Subcutaneous abdominal adipose tissue (tissue), 5 donors: ENCODE measurements at regions not wholly inside any gene's neighbourhood (a gene's known extent, or its start where the extent isn't known, plus 50 kb on each side); places are given as distances from the start of the nearest gene placed in this dataset.
"Not testable (repeated sequence)": the region's sequence is repeated elsewhere in the genome, so short reads cannot be mapped to it uniquely, and the experiment has no call there.

Source experiments
- H3K27ac ChIP-seq: one replicate; pipeline ENCODE4 v1.7.0; 2013; ENCODE audit warnings: low read depth, mild to moderate bottlenecking, inconsistent platforms, low read length, moderate library complexity
- H3K27me3 ChIP-seq, 5 donors: one replicate each; pipeline ENCODE4 v1.7.0; 2013; ENCODE audit warnings: low read length in 5 of 5, inconsistent platforms in 1 of 5; ENCODE audit not compliant: control insufficient read depth in 5 of 5, insufficient read depth in 4 of 5
- H3K36me3 ChIP-seq, 5 donors: one replicate each; pipeline ENCODE4 v1.7.0; 2013; ENCODE audit warnings: low read length in 5 of 5; ENCODE audit not compliant: control insufficient read depth in 5 of 5, insufficient read depth in 5 of 5
- H3K4me1 ChIP-seq, 5 donors: one replicate each; pipeline ENCODE4 v1.7.0; 2013; ENCODE audit warnings: low read length in 5 of 5, mild to moderate bottlenecking in 3 of 5, moderate library complexity in 1 of 5; ENCODE audit not compliant: control insufficient read depth in 5 of 5, insufficient read depth in 5 of 5
- H3K4me3 ChIP-seq, 5 donors: one replicate each; pipeline ENCODE4 v1.7.0; 2013; ENCODE audit warnings: low read length in 5 of 5, low read depth in 1 of 5
- H3K9ac ChIP-seq, 5 donors: one replicate each; pipeline ENCODE4 v1.7.0; 2013; ENCODE audit warnings: low read length in 5 of 5, mild to moderate bottlenecking in 4 of 5, moderate library complexity in 3 of 5
- H3K9me3 ChIP-seq, 5 donors: one replicate each; pipeline ENCODE4 v1.7.0; 2013; ENCODE audit warnings: low read length in 5 of 5; ENCODE audit not compliant: control insufficient read depth in 5 of 5
- donor health status: healthy.
- donor health status: healthy.
- donor health status: healthy.
- donor health status: healthy.
- donor health status: healthy.

DNA sequence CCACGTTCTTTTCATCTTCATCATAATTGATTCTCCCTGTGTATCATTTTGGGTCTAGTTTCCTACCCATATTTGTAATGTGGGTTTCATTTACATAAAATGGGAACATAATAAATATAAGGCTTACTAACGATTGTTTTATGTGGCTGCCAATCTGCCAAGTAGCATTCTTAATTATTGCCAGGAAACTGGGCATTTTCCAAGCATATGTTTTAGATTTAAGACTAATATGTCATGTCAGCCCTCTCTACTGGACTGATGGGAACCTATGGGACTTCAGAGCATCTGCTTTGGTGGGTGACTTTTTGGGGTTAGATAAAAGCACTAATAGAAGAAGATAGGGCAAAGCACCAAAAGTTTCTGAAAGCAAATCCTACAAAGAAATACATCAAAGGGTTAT is 157.5 kb downstream of the TBX18 start:
- Histone ChIP-seq H3K4me1 (peaks cover 0 to 5% (median 0%) of the 10 kb centered on the region in 5 donors), H3K27me3 (no peaks in the 10 kb centered on the region), H3K9me3 (no peaks in the 10 kb centered on the region), H3K36me3 (no peaks in the 10 kb centered on the region), H3K27ac (no peak overlapping the region), H3K4me3 (no peak overlapping the region), H3K9ac (no peak overlapping the region)

DNA sequence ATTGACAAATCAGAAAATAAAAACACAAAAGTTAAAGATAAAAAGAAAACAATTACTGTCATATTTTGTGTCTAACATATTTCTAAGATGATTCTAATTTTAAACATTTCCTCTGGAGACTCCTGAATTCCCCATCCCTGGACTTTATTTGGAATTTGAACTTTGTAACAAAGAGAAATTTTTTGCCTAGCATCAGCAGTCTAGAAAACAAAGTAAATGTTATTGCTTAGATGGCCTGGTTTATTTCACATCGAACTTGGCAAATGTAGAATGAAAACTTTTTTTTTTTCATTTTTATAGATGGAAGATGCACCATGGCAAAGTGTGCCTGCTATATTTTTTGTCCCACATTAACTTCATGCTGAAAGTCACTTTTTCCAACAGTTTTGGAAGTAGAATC is 159.1 kb downstream of the TBX18 start:
- H3K4me3 ChIP-seq, result no peak overlapping the region
- peaks cover 0 to 5% (median 0%) of the 10 kb centered on the region in 5 donors for H3K4me1 ChIP-seq
- no peaks in the 10 kb centered on the region for H3K9me3 ChIP-seq
- H3K9ac ChIP-seq, result no peak overlapping the region
- no peak overlapping the region for H3K27ac ChIP-seq
- H3K36me3 ChIP-seq, result no peaks in the 10 kb centered on the region
- no peaks in the 10 kb centered on the region for H3K27me3 ChIP-seq

DNA sequence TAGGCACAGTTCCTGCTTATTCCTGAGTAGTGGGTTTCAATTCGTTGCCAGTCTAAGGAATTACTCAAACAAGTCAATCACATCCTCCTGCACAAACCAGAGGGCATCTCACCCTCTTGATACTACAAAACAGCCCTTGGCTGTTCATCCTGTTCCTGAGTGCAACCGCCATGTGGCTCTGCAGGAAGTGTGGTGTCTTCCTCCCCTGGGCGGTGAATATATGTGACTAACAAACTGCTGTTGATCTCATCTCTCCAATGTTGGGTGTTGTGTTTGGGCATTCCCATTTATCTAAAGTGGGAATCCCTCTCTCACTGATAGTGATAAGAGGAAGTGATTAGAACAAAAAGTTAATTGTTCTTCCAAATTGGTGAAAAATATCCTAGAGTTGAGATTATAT is 163.0 kb downstream of the TBX18 start:
- Histone ChIP-seq H3K27me3 (no peaks in the 10 kb centered on the region), H3K9me3 (peaks cover 0 to 2% (median 0%) of the 10 kb centered on the region in 5 donors), H3K9ac (no peak overlapping the region), H3K4me3 (no peak overlapping the region), H3K4me1 (peaks cover 0 to 7% (median 0%) of the 10 kb centered on the region in 5 donors), H3K27ac (no peak overlapping the region), H3K36me3 (no peaks in the 10 kb centered on the region)

DNA sequence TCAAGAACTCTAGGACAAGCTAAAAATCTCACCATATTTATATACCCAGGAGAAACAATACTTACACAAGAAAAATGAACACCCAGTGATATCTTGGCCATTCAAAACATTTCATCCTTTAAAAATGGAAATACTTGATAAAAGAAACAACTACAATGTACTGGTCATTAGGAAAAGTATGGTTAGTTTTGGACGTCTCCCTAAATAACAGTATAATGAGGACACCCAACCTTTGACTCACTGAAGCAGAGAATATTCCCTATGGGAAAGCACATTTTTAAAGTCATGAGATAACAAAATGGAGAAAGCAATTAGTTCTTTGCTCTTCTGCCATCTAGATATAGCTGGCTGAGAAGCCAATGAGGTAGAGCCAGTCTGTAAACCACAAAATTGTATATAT is 164.4 kb downstream of the TBX18 start:
- Histone ChIP-seq H3K27me3 (no peaks in the 10 kb centered on the region), H3K9me3 (peaks cover 0 to 2% (median 0%) of the 10 kb centered on the region in 5 donors), H3K4me1 (peaks cover 0 to 2% (median 0%) of the 10 kb centered on the region in 5 donors), H3K36me3 (no peaks in the 10 kb centered on the region), H3K27ac (no peak overlapping the region), H3K4me3 (no peak overlapping the region), H3K9ac (no peak overlapping the region)

DNA sequence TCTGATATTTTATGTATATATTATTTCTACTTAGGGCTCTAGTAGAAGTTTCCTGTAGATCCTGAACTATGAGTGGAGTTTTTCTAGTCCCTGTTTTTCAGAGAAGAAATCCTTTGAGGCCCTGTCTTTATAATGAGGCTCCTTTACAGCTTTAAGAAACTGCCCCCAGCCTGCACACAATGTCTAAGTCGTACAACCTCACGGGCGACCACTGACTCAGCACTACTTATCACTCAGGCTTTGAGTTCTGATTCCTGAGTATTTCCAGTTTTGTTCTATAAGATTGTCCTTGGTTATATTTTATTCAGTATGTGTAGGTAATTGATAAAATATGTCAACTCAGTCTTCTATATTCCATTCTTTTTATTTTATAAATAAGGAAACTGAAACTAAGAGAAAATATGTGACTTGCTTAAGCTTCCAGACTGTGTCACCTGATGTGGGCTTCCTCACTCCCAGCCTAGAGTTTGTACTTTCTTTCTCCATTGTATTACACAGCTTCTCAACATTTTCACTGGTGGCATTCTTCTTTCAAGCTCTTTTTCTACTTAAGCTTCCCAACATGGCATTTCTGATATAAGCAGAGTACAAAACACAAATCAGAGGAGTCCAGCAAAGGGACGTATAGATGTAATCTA is 167.0 kb downstream of the TBX18 start:
- Histone ChIP-seq H3K27me3 (no peaks in the 10 kb centered on the region), H3K9ac (no peak overlapping the region), H3K4me3 (no peak overlapping the region), H3K27ac (no peak overlapping the region), H3K4me1 (peaks cover 0 to 2% (median 0%) of the 10 kb centered on the region in 5 donors), H3K36me3 (no peaks in the 10 kb centered on the region), H3K9me3 (peaks cover 0 to 4% (median 0%) of the 10 kb centered on the region in 5 donors)

DNA sequence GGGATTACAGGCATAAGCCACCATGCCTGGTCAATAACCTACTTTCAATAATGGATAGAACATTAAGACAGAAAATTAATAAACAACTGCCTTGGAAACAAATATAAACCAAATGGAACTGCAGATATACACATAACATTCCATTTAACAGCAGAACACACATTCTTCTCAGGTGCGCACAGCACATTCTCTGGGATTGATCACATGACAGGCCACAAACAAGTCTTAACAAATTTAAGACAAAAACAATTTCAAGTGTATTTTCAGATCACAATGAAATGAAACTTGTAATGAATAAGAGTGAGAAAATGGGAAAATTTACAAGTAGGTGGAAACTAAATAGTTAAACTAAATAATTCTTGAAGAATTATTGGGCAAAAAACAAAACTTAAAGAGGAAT is 167.9 kb downstream of the TBX18 start:
- H3K9me3 ChIP-seq, result peaks cover 0 to 4% (median 0%) of the 10 kb centered on the region in 5 donors
- H3K4me1 ChIP-seq, result peaks cover 0 to 2% (median 0%) of the 10 kb centered on the region in 5 donors
- H3K36me3 ChIP-seq, result no peaks in the 10 kb centered on the region
- H3K4me3 ChIP-seq, result no peak overlapping the region
- no peak overlapping the region for H3K9ac ChIP-seq
- H3K27me3 ChIP-seq, result no peaks in the 10 kb centered on the region
- H3K27ac ChIP-seq, result no peak overlapping the region

DNA sequence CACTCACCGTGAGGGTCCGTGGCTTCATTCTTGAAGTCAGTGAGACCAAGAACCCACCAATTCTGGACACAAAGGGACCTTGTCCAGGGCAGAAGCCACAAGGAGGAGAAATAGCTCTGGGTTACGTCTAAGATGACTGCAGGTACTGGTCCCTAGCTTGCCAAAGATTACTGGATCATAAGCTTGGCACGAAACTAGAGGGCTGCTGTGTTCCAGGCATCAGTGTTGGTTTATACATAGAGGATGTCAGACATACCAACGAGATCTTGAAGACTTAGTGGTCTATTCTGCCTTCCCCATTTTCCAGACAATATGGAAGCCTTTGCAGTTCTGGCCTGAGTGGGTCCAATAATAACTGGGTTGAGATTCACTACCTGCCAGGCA is 175.7 kb downstream of the TBX18 start:
- Histone ChIP-seq H3K4me3 (no peak overlapping the region), H3K4me1 (no peaks in the 10 kb centered on the region), H3K36me3 (no peaks in the 10 kb centered on the region), H3K9ac (no peak overlapping the region), H3K27ac (no peak overlapping the region), H3K27me3 (no peaks in the 10 kb centered on the region), H3K9me3 (peaks cover 0 to 4% (median 0%) of the 10 kb centered on the region in 5 donors)

DNA sequence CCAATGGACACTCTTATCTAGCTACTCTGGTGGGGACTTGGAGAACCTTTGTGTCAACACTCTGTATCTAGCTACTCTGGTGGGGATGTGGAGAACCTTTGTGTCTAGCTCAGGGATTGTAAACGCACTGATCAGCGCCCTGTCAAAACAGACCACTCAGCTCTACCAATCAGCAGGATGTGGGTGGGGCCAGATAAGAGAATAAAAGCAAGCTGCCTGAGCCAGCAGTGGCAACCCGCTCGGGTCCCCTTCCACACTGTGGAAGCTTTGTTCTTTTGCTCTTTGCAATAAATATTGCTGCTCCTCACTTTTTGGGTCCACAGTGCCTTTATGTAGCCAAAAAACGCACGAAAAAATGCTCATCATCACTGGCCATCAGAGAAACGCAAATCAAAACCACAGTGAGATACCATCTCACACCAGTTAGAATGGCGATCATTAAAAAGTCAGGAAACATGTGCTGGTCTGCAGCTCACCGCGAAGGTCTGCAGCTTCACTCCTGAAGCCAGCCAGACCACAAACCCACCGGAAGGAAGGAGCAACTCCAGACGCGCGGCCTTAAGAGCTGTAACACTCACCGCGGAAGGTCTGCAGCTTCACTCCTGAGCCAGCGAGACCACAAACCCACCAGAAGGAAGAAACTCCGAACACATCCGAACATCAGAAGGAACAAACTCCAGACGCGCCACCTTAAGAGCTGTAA is 176.3 kb downstream of the TBX18 start:
- not testable (repeated sequence) for H3K27ac ChIP-seq, H3K9me3 ChIP-seq, H3K27me3 ChIP-seq

DNA sequence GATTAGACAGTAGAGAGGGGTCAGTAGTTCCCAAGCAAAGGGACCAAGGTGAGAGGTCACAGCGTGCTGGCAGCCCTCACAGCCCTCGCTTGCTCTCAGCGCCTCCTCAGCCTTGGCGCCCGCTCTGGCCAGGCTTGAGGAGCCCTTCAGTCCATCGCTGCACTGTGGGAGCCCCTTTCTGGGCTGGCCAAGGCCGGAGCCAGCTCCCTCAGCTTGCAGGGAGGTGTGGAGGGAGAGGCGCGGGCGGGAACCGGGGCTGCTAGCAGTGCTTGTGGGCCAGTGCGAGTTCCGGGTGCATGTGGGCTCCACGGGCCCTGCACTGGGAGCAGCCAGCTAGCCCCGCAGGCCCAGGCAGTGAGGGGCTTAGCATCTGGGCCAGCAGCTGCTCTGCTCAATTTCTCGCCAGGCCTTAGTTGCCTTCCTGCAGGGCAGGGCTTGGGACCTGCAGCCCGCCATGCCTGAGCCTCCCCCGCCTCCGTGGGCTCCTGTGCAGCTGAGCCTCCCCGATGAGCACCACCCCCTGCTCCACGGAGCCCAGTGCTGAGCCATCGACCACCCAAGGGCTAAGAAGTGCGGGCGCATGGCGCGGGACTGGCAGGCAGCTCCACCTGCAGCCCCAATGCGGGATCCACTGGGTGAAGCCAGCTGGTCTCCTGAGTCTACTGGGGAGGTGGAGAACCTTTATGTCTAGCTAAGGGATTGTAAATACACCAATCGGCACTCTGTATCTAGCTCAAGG is 177.0 kb downstream of the TBX18 start:
- not testable (repeated sequence) for H3K4me3 ChIP-seq, H3K27me3 ChIP-seq, H3K4me1 ChIP-seq, H3K36me3 ChIP-seq, H3K27ac ChIP-seq, H3K9ac ChIP-seq, H3K9me3 ChIP-seq

More for the DNA sequence above, 176.3 kb downstream of the TBX18 start:
- not testable (repeated sequence) for H3K9ac ChIP-seq, H3K36me3 ChIP-seq, H3K4me3 ChIP-seq, H3K4me1 ChIP-seq

DNA sequence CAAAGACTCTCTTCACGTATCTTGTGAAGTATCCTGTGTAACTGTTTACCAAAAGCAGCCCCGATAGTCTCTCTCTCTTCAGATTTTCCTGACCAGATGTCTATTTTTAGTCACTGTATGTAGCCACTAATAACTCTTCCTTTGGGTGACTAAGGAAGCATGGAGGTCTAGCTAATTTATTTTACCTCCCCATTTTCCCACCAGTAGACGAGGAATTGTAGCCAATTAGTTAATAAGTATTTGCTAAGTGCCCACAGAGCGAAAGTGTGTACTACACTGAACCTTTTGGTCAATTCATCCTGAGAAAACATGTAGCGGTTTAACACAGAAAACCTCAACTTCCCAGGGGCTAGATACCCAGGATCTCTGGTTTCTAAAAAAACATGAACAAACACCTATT is 180.6 kb downstream of the TBX18 start:
- no peaks in the 10 kb centered on the region for H3K9me3 ChIP-seq
- H3K27ac ChIP-seq, result no peak overlapping the region
- no peak overlapping the region for H3K4me3 ChIP-seq
- H3K4me1 ChIP-seq, result no peaks in the 10 kb centered on the region
- H3K27me3 ChIP-seq, result no peaks in the 10 kb centered on the region
- H3K9ac ChIP-seq, result no peak overlapping the region
- H3K36me3 ChIP-seq, result no peaks in the 10 kb centered on the region
